SU-DHL-6 (cell line): ENCODE measurements at regions not wholly inside any gene's neighbourhood (a gene's known extent, or its start where the extent isn't known, plus 50 kb on each side); places are given as distances from the start of the nearest gene placed in this dataset.

Source experiments
- CTCF ChIP-seq: fragments of 200-600 bp; sonication (generic); IDR thresholded peaks from one replicate; pipeline ENCODE4 v1.5.1; 2017; ENCODE audit warnings: antibody characterized with exemption, mild to moderate bottlenecking, low read length, moderate library complexity; ENCODE audit not compliant: insufficient read depth, poor library complexity, severe bottlenecking
- EZH2phosphoT487 ChIP-seq: fragments of 200-600 bp; sonication (generic), shearing (Covaris generic); conservative IDR thresholded peaks from 2 replicates; pipeline ENCODE4 v1.6.1; 2018; ENCODE audit warnings: mild to moderate bottlenecking, antibody characterized with exemption, low read length, moderate library complexity, mixed read lengths

GRCh38 chr16:85270374-85270773, 158.1 kb upstream of the CIBAR2 start:
- TF ChIP-seq CTCF = no peak
- TF ChIP-seq EZH2phosphoT487 = no peak
